K562 (cell line): ENCODE measurements at regions not wholly inside any gene's neighbourhood (a gene's known extent, or its start where the extent isn't known, plus 50 kb on each side); places are given as distances from the start of the nearest gene placed in this dataset.

Experiments
- CBFA2T3 ChIP-seq: fragments of 450-650 bp; IDR thresholded peaks from 2 replicates; pipeline ENCODE4 v1.6.1; 2017
- FOXP1 ChIP-seq: sonication (generic); formaldehyde crosslinking; IDR thresholded peaks from 2 replicates; pipeline ENCODE4 v1.8.0; 2022; ENCODE audit warnings: mild to moderate bottlenecking, missing genetic modification reagents
- GABPA ChIP-seq: fragments of 200-800 bp; sonication (Bioruptor generic); conservative IDR thresholded peaks from 2 replicates; pipeline ENCODE4 v1.6.1; 2016; ENCODE audit warnings: low read depth, missing genetic modification characterization, missing compliant biosample characterization
- GABPB2 ChIP-seq: fragments of 250-450 bp; sonication (Bioruptor Pico); conservative IDR thresholded peaks from 2 replicates; pipeline ENCODE4 v1.5.1; 2021; ENCODE audit warnings: mild to moderate bottlenecking
- ID3 ChIP-seq, 2 experiments: fragments of 250-450 bp in 1 of 2; fragments of 450-650 bp in 1 of 2; sonication (Bioruptor Pico) in 1 of 2; IDR thresholded peaks; 2 replicates each; pipeline versions ENCODE4 v1.6.1 to v1.8.0; 2016 to 2021; ENCODE audit warnings: mild to moderate bottlenecking in 2 of 2, moderate library complexity in 2 of 2, missing compliant biosample characterization in 1 of 2, missing genetic modification characterization in 1 of 2
- PHB ChIP-seq: fragments of 250-450 bp; sonication (Bioruptor Pico); IDR thresholded peaks from 2 replicates; pipeline ENCODE4 v1.5.0; 2021
- PURB ChIP-seq: sonication (generic); formaldehyde crosslinking; IDR thresholded peaks from 2 replicates; pipeline ENCODE4 v1.9.0; 2021; ENCODE audit warnings: low read depth, mild to moderate bottlenecking, missing genetic modification reagents
- SPI1 ChIP-seq: IDR thresholded peaks from 2 replicates; pipeline ENCODE4 v1.6.1; 2011; ENCODE audit warnings: low read depth, low read length, control low read depth, borderline replicate concordance
- TSC22D4 ChIP-seq: fragments of 450-650 bp; IDR thresholded peaks from 2 replicates; pipeline ENCODE4 v1.6.1; 2016; ENCODE audit warnings: missing genetic modification characterization, missing biosample characterization, control low read depth
- ZFP1 ChIP-seq: fragments of 450-650 bp; formaldehyde crosslinking; IDR thresholded peaks from 2 replicates; pipeline ENCODE4 v1.4.0; 2020; ENCODE audit warnings: mild to moderate bottlenecking, mixed read lengths
- ZNF280A ChIP-seq: fragments of 450-650 bp; IDR thresholded peaks from 2 replicates; pipeline ENCODE4 v1.6.1; 2018; ENCODE audit warnings: mild to moderate bottlenecking, low read depth; ENCODE audit not compliant: partially characterized antibody
- ZNF384 ChIP-seq: IDR thresholded peaks from 2 replicates; pipeline ENCODE4 v1.6.1; 2012; ENCODE audit warnings: low read depth, low read length, improper control_type of control experiment
- TF ChIP-seq, protein P1 (sequence below): sonication (generic); formaldehyde crosslinking; IDR thresholded peaks from 2 replicates; pipeline ENCODE4 v1.8.0; 2022; ENCODE audit warnings: mild to moderate bottlenecking, missing genetic modification reagents
- TF ChIP-seq, protein P2 (sequence below): sonication (generic); formaldehyde crosslinking; IDR thresholded peaks from 2 replicates; pipeline ENCODE4 v1.8.1; 2023; ENCODE audit warnings: missing genetic modification reagents, mild to moderate bottlenecking, borderline replicate concordance
- TF ChIP-seq, protein P3 (sequence below): fragments of 250-450 bp; sonication (Bioruptor Pico); IDR thresholded peaks from 2 replicates; pipeline ENCODE4 v1.5.0; 2021
- TF ChIP-seq, protein P4 (sequence below): fragments of 450-650 bp; IDR thresholded peaks from 2 replicates; pipeline ENCODE4 v1.6.1; 2016

DNA sequence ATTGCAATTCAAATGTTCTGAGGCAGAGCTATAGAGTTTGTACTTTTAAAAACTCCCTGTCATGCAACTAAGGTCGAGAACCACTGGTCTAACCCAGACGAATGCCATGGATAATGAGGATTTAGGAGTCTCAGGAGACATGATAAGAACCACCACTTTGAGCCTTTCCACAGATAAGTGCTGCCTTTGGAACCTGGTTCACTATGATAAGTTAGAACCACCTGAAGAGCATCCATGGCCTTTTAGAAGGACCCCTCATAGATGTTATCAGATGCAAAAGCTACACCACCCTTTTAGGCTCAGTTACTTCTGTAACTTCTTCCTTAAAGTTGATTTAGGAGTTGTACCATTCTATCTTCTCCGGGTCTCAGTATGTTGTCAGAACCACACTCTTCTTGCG lies 350.6 kb upstream of the CCL2 start (continued):
- TF ChIP-seq, protein P1, sequence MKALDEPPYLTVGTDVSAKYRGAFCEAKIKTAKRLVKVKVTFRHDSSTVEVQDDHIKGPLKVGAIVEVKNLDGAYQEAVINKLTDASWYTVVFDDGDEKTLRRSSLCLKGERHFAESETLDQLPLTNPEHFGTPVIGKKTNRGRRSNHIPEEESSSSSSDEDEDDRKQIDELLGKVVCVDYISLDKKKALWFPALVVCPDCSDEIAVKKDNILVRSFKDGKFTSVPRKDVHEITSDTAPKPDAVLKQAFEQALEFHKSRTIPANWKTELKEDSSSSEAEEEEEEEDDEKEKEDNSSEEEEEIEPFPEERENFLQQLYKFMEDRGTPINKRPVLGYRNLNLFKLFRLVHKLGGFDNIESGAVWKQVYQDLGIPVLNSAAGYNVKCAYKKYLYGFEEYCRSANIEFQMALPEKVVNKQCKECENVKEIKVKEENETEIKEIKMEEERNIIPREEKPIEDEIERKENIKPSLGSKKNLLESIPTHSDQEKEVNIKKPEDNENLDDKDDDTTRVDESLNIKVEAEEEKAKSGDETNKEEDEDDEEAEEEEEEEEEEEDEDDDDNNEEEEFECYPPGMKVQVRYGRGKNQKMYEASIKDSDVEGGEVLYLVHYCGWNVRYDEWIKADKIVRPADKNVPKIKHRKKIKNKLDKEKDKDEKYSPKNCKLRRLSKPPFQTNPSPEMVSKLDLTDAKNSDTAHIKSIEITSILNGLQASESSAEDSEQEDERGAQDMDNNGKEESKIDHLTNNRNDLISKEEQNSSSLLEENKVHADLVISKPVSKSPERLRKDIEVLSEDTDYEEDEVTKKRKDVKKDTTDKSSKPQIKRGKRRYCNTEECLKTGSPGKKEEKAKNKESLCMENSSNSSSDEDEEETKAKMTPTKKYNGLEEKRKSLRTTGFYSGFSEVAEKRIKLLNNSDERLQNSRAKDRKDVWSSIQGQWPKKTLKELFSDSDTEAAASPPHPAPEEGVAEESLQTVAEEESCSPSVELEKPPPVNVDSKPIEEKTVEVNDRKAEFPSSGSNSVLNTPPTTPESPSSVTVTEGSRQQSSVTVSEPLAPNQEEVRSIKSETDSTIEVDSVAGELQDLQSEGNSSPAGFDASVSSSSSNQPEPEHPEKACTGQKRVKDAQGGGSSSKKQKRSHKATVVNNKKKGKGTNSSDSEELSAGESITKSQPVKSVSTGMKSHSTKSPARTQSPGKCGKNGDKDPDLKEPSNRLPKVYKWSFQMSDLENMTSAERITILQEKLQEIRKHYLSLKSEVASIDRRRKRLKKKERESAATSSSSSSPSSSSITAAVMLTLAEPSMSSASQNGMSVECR (CRISPR knock-in tag) = no peak
- TF ChIP-seq, protein P2, sequence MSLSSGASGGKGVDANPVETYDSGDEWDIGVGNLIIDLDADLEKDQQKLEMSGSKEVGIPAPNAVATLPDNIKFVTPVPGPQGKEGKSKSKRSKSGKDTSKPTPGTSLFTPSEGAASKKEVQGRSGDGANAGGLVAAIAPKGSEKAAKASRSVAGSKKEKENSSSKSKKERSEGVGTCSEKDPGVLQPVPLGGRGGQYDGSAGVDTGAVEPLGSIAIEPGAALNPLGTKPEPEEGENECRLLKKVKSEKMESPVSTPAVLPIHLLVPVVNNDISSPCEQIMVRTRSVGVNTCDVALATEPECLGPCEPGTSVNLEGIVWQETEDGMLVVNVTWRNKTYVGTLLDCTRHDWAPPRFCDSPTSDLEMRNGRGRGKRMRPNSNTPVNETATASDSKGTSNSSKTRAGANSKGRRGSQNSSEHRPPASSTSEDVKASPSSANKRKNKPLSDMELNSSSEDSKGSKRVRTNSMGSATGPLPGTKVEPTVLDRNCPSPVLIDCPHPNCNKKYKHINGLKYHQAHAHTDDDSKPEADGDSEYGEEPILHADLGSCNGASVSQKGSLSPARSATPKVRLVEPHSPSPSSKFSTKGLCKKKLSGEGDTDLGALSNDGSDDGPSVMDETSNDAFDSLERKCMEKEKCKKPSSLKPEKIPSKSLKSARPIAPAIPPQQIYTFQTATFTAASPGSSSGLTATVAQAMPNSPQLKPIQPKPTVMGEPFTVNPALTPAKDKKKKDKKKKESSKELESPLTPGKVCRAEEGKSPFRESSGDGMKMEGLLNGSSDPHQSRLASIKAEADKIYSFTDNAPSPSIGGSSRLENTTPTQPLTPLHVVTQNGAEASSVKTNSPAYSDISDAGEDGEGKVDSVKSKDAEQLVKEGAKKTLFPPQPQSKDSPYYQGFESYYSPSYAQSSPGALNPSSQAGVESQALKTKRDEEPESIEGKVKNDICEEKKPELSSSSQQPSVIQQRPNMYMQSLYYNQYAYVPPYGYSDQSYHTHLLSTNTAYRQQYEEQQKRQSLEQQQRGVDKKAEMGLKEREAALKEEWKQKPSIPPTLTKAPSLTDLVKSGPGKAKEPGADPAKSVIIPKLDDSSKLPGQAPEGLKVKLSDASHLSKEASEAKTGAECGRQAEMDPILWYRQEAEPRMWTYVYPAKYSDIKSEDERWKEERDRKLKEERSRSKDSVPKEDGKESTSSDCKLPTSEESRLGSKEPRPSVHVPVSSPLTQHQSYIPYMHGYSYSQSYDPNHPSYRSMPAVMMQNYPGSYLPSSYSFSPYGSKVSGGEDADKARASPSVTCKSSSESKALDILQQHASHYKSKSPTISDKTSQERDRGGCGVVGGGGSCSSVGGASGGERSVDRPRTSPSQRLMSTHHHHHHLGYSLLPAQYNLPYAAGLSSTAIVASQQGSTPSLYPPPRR (CRISPR knock-in tag) = no peak
- no peak for TF ChIP-seq GABPB2 (CRISPR knock-in tag)
- no peak for TF ChIP-seq ZFP1 (CRISPR knock-in tag)
- no peak for TF ChIP-seq PHB
- no peak for TF ChIP-seq ZNF384
- TF ChIP-seq TSC22D4 (tag) = no peak
- no peak for TF ChIP-seq SPI1
- TF ChIP-seq FOXP1 (CRISPR knock-in tag) = no peak
- TF ChIP-seq PURB = no peak
- TF ChIP-seq, protein P3, sequence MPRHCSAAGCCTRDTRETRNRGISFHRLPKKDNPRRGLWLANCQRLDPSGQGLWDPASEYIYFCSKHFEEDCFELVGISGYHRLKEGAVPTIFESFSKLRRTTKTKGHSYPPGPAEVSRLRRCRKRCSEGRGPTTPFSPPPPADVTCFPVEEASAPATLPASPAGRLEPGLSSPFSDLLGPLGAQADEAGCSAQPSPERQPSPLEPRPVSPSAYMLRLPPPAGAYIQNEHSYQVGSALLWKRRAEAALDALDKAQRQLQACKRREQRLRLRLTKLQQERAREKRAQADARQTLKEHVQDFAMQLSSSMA = no peak
- peak; percentile 97 for TF ChIP-seq CBFA2T3
- no peak for TF ChIP-seq ID3 (CRISPR knock-in tag; IDR thresholded peaks at IDR 0.05)
- TF ChIP-seq ID3 (tag; IDR thresholded peaks at IDR 0.05) = peak; percentile 38; the same call in 1 of the 2 replicates
- TF ChIP-seq ZNF280A = no peak
- no peak for TF ChIP-seq GABPA
- TF ChIP-seq, protein P4, sequence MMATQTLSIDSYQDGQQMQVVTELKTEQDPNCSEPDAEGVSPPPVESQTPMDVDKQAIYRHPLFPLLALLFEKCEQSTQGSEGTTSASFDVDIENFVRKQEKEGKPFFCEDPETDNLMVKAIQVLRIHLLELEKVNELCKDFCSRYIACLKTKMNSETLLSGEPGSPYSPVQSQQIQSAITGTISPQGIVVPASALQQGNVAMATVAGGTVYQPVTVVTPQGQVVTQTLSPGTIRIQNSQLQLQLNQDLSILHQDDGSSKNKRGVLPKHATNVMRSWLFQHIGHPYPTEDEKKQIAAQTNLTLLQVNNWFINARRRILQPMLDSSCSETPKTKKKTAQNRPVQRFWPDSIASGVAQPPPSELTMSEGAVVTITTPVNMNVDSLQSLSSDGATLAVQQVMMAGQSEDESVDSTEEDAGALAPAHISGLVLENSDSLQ = no peak; the same call in 1 of the 2 replicates
